ENCODE measurements at regions not wholly inside any gene's neighbourhood (a gene's known extent, or its start where the extent isn't known, plus 50 kb on each side); places are given as distances from the start of the nearest gene placed in this dataset.

DNA sequence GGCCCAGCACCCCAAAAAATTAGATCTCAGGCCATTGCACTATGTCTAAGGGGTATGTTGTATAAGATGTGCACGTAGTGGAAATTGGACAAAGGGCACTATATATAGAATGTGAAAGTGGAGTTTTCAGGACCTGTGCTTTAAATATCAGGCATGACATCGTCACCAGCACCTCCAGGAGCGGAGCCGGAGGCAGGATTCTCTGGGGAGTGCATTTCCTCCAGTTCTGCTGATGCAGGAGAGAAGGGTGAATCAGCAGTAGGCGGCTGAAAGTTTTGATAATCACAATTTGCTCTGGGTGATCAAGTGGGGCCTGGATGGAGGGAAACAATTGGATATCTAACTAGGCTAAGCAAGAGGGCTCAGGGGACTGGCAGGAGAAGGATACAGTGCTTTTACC lies 69.1 kb upstream of the NTM start:
- POLR2A ChIA-PET, result no interaction called here
- H4K20me1 ChIP-seq (ENCODE audit: insufficient read depth), result no peaks in the 10 kb centered on the region
- TF ChIP-seq CBX3 (IDR thresholded peaks at IDR 0.05; ENCODE audit: low read depth), result no peak
- TF ChIP-seq FOSL1 (IDR thresholded peaks at IDR 0.05; ENCODE audit: low read depth), result no peak
- no peak for TF ChIP-seq ZNF274 (IDR thresholded peaks at IDR 0.05; ENCODE audit: low read depth, low read length)
- no peak for TF ChIP-seq CEBPB (IDR thresholded peaks at IDR 0.05; ENCODE audit: low read depth)
- no peak for TF ChIP-seq RAD21 (IDR thresholded peaks at IDR 0.05; ENCODE audit: low read depth)
- TF ChIP-seq, protein P1, sequence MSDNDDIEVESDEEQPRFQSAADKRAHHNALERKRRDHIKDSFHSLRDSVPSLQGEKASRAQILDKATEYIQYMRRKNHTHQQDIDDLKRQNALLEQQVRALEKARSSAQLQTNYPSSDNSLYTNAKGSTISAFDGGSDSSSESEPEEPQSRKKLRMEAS (IDR thresholded peaks at IDR 0.05), result no peak
- no peak for TF ChIP-seq JUND (IDR thresholded peaks at IDR 0.05)
- TF ChIP-seq, protein P2, sequence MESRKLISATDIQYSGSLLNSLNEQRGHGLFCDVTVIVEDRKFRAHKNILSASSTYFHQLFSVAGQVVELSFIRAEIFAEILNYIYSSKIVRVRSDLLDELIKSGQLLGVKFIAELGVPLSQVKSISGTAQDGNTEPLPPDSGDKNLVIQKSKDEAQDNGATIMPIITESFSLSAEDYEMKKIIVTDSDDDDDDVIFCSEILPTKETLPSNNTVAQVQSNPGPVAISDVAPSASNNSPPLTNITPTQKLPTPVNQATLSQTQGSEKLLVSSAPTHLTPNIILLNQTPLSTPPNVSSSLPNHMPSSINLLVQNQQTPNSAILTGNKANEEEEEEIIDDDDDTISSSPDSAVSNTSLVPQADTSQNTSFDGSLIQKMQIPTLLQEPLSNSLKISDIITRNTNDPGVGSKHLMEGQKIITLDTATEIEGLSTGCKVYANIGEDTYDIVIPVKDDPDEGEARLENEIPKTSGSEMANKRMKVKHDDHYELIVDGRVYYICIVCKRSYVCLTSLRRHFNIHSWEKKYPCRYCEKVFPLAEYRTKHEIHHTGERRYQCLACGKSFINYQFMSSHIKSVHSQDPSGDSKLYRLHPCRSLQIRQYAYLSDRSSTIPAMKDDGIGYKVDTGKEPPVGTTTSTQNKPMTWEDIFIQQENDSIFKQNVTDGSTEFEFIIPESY (IDR thresholded peaks at IDR 0.05; ENCODE audit: extremely low read depth, insufficient replicate concordance, low read length), result no peak
- TF ChIP-seq POLR2A (IDR thresholded peaks at IDR 0.05; ENCODE audit: borderline replicate concordance, extremely low read depth, insufficient read depth, insufficient read length), result no peak
- TF ChIP-seq EZH2 (IDR thresholded peaks at IDR 0.05), result no peak
- TF ChIP-seq, protein P3, sequence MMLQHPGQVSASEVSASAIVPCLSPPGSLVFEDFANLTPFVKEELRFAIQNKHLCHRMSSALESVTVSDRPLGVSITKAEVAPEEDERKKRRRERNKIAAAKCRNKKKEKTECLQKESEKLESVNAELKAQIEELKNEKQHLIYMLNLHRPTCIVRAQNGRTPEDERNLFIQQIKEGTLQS (IDR thresholded peaks at IDR 0.05), result no peak
- no peak for TF ChIP-seq YY1 (IDR thresholded peaks at IDR 0.05; ENCODE audit: extremely low read depth, insufficient replicate concordance, low read depth, low read length)
- TF ChIP-seq, protein P4, sequence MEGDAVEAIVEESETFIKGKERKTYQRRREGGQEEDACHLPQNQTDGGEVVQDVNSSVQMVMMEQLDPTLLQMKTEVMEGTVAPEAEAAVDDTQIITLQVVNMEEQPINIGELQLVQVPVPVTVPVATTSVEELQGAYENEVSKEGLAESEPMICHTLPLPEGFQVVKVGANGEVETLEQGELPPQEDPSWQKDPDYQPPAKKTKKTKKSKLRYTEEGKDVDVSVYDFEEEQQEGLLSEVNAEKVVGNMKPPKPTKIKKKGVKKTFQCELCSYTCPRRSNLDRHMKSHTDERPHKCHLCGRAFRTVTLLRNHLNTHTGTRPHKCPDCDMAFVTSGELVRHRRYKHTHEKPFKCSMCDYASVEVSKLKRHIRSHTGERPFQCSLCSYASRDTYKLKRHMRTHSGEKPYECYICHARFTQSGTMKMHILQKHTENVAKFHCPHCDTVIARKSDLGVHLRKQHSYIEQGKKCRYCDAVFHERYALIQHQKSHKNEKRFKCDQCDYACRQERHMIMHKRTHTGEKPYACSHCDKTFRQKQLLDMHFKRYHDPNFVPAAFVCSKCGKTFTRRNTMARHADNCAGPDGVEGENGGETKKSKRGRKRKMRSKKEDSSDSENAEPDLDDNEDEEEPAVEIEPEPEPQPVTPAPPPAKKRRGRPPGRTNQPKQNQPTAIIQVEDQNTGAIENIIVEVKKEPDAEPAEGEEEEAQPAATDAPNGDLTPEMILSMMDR (IDR thresholded peaks at IDR 0.05 in 2 of 3, conservative IDR thresholded peaks at IDR 0.05 in 1 of 3; ENCODE audit: borderline replicate concordance in 1 of 3, insufficient read depth in 1 of 3, low read depth in 2 of 3, low read length in 2 of 3), result no peak
- no peak for TF ChIP-seq SIN3A (IDR thresholded peaks at IDR 0.05; ENCODE audit: low read depth)
- no peak for TF ChIP-seq TCF7L2 (IDR thresholded peaks at IDR 0.05; ENCODE audit: borderline replicate concordance, extremely low read depth, insufficient read depth, insufficient read length)
- no peak for TF ChIP-seq EGR1 (IDR thresholded peaks at IDR 0.05; ENCODE audit: low read depth)
- TF ChIP-seq ZFX (IDR thresholded peaks at IDR 0.05), result no peak
- TF ChIP-seq SP1 (IDR thresholded peaks at IDR 0.05; ENCODE audit: low read depth), result no peak
- TF ChIP-seq, protein P5, sequence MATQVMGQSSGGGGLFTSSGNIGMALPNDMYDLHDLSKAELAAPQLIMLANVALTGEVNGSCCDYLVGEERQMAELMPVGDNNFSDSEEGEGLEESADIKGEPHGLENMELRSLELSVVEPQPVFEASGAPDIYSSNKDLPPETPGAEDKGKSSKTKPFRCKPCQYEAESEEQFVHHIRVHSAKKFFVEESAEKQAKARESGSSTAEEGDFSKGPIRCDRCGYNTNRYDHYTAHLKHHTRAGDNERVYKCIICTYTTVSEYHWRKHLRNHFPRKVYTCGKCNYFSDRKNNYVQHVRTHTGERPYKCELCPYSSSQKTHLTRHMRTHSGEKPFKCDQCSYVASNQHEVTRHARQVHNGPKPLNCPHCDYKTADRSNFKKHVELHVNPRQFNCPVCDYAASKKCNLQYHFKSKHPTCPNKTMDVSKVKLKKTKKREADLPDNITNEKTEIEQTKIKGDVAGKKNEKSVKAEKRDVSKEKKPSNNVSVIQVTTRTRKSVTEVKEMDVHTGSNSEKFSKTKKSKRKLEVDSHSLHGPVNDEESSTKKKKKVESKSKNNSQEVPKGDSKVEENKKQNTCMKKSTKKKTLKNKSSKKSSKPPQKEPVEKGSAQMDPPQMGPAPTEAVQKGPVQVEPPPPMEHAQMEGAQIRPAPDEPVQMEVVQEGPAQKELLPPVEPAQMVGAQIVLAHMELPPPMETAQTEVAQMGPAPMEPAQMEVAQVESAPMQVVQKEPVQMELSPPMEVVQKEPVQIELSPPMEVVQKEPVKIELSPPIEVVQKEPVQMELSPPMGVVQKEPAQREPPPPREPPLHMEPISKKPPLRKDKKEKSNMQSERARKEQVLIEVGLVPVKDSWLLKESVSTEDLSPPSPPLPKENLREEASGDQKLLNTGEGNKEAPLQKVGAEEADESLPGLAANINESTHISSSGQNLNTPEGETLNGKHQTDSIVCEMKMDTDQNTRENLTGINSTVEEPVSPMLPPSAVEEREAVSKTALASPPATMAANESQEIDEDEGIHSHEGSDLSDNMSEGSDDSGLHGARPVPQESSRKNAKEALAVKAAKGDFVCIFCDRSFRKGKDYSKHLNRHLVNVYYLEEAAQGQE (IDR thresholded peaks at IDR 0.05; ENCODE audit: low read depth), result no peak
- H3K4me3 ChIP-seq (replicated peaks in 1 of 2; ENCODE audit: low read depth in 1 of 2, low read length in 2 of 2), result no peak overlapping the region
- DNase-seq (ENCODE audit: low read depth, low spot score) (no peak), ATAC-seq (no peak)
- no peak overlapping the region for H3K9ac ChIP-seq (ENCODE audit: low read length)
- no peak overlapping the region for H2AFZ ChIP-seq (ENCODE audit: low read depth, low read length, poor library complexity, severe bottlenecking)
- RAD21 ChIA-PET (ENCODE audit: low non-redundant PET in 1 of 2, low total read pairs in 2 of 2, uncharacterized antibody in 2 of 2, unreplicated experiment in 2 of 2), result no interaction called here
- H3K4me2 ChIP-seq (ENCODE audit: low read length), result no peak overlapping the region
- peaks cover 0 to 20% of the 10 kb centered on the region in 2 experiments; a peak in 2 of 4 replicates for H3K9me3 ChIP-seq (ENCODE audit: control insufficient read depth in 1 of 2, insufficient read depth in 1 of 2, low read depth in 1 of 2, low read length in 2 of 2)
- H3K4me1 ChIP-seq (ENCODE audit: control insufficient read depth in 1 of 2, insufficient read depth in 2 of 2, low read length in 2 of 2), result no peaks in the 10 kb centered on the region
- no TSS peak for BruUV-seq (replicated peaks)
- intact Hi-C loops (cut with micrococcal nuclease), result no loop called here
- no peaks in the 10 kb centered on the region for H3K27me3 ChIP-seq (ENCODE audit: insufficient read depth, low read length)
- no peak overlapping the region for H3K27ac ChIP-seq (ENCODE audit: low read depth, low read length)
- no peaks in the 10 kb centered on the region for H3K9me2 ChIP-seq (ENCODE audit: insufficient read depth)
- H3K36me3 ChIP-seq (ENCODE audit: control insufficient read depth in 1 of 2, insufficient read depth in 2 of 2, low read length in 2 of 2), result no peaks in the 10 kb centered on the region
- CTCF ChIA-PET, result no interaction called here
- H3K79me2 ChIP-seq (ENCODE audit: insufficient read depth, low read length), result no peaks in the 10 kb centered on the region
